ENCODE measurements at regions not wholly inside any gene's neighbourhood (a gene's known extent, or its start where the extent isn't known, plus 50 kb on each side); places are given as distances from the start of the nearest gene placed in this dataset.

GRCh38 chr4:96845819-96846218 is 1005.9 kb downstream of the PDHA2 start:
- Histone ChIP-seq H3K9me3 (ENCODE audit: insufficient read depth, low read depth, low read length) (no peaks in the 10 kb centered on the region), H3F3A (ENCODE audit: low read depth) (no peaks in the 10 kb centered on the region), H4K20me1 (ENCODE audit: insufficient read depth, low read length, poor library complexity, severe bottlenecking) (no peaks in the 10 kb centered on the region), H3K36me3 (ENCODE audit: insufficient read depth, low read length) (no peaks in the 10 kb centered on the region), H3K79me2 (ENCODE audit: insufficient read depth, low read length) (no peaks in the 10 kb centered on the region), H2AFZ (ENCODE audit: low read length) (no peak overlapping the region), H3K27me3 (ENCODE audit: insufficient read depth, low read length, poor library complexity, severe bottlenecking) (no peaks in the 10 kb centered on the region), H3K4me2 (ENCODE audit: low read depth, low read length, poor library complexity, severe bottlenecking) (no peak overlapping the region), H3K4me1 (ENCODE audit: insufficient read depth, low read length, poor library complexity, severe bottlenecking) (no peaks in the 10 kb centered on the region), H3K4me3 (ENCODE audit: low read length, poor library complexity, severe bottlenecking) (no peak overlapping the region), H3K9me2 (replicated peaks; ENCODE audit: low read depth, low read length) (0 out of 2 replicates have a peak, but pooled peaks cover 3% of the 10 kb centered on the region), H3K9ac (ENCODE audit: low read depth, low read length, poor library complexity, severe bottlenecking) (no peak overlapping the region)
- TF ChIP-seq EZH2phosphoT487 (IDR thresholded peaks at IDR 0.05; ENCODE audit: borderline replicate concordance) (no peak), CTCF (conservative IDR thresholded peaks at IDR 0.05; ENCODE audit: low read length) (no peak)

- no peak for TF ChIP-seq CTCF (conservative IDR thresholded peaks at IDR 0.05; ENCODE audit: low read length)
- no peak for TF ChIP-seq EZH2phosphoT487 (IDR thresholded peaks at IDR 0.05; ENCODE audit: borderline replicate concordance)
- H3K4me1 ChIP-seq (ENCODE audit: insufficient read depth, low read length, poor library complexity, severe bottlenecking), result no peaks in the 10 kb centered on the region
- no peak overlapping the region for H3K4me3 ChIP-seq (ENCODE audit: low read length, poor library complexity, severe bottlenecking)
- H3K9me3 ChIP-seq (ENCODE audit: insufficient read depth, low read depth, low read length), result peaks cover 11% of the 10 kb centered on the region; the same call in 1 of the 2 replicates
- H3K27me3 ChIP-seq (ENCODE audit: insufficient read depth, low read length, poor library complexity, severe bottlenecking), result no peaks in the 10 kb centered on the region
- no peaks in the 10 kb centered on the region for H3K9me2 ChIP-seq (replicated peaks; ENCODE audit: low read depth, low read length)
- H2AFZ ChIP-seq (ENCODE audit: low read length), result no peak overlapping the region
- H3K79me2 ChIP-seq (ENCODE audit: insufficient read depth, low read length), result no peaks in the 10 kb centered on the region
- H3K36me3 ChIP-seq (ENCODE audit: insufficient read depth, low read length), result no peaks in the 10 kb centered on the region
- no peaks in the 10 kb centered on the region for H3F3A ChIP-seq (ENCODE audit: low read depth)
- no peak overlapping the region for H3K4me2 ChIP-seq (ENCODE audit: low read depth, low read length, poor library complexity, severe bottlenecking)
- no peaks in the 10 kb centered on the region for H4K20me1 ChIP-seq (ENCODE audit: insufficient read depth, low read length, poor library complexity, severe bottlenecking)
- H3K9ac ChIP-seq (ENCODE audit: low read depth, low read length, poor library complexity, severe bottlenecking), result no peak overlapping the region
Measured at GRCh38 chr4:96874657-96875056, 1034.8 kb downstream of the PDHA2 start.

- TF ChIP-seq CTCF (conservative IDR thresholded peaks at IDR 0.05; ENCODE audit: low read length), result no peak
- TF ChIP-seq EZH2phosphoT487 (IDR thresholded peaks at IDR 0.05; ENCODE audit: borderline replicate concordance), result no peak
- Histone ChIP-seq H3K4me2 (ENCODE audit: low read depth, low read length, poor library complexity, severe bottlenecking) (no peak overlapping the region), H3K36me3 (ENCODE audit: insufficient read depth, low read length) (no peaks in the 10 kb centered on the region), H3K79me2 (ENCODE audit: insufficient read depth, low read length) (no peaks in the 10 kb centered on the region), H3K27me3 (ENCODE audit: insufficient read depth, low read length, poor library complexity, severe bottlenecking) (no peaks in the 10 kb centered on the region), H2AFZ (ENCODE audit: low read length) (no peak overlapping the region), H3K9ac (ENCODE audit: low read depth, low read length, poor library complexity, severe bottlenecking) (no peak overlapping the region), H3K9me3 (ENCODE audit: insufficient read depth, low read depth, low read length) (peaks cover 11% of the 10 kb centered on the region; the same call in 1 of the 2 replicates), H4K20me1 (ENCODE audit: insufficient read depth, low read length, poor library complexity, severe bottlenecking) (no peaks in the 10 kb centered on the region), H3F3A (ENCODE audit: low read depth) (no peaks in the 10 kb centered on the region), H3K4me3 (ENCODE audit: low read length, poor library complexity, severe bottlenecking) (no peak overlapping the region), H3K9me2 (replicated peaks; ENCODE audit: low read depth, low read length) (no peaks in the 10 kb centered on the region), H3K4me1 (ENCODE audit: insufficient read depth, low read length, poor library complexity, severe bottlenecking) (no peaks in the 10 kb centered on the region)
Measured at GRCh38 chr4:96879527-96879926, 1039.6 kb downstream of the PDHA2 start.
